ENCODE measurements at regions not wholly inside any gene's neighbourhood (a gene's known extent, or its start where the extent isn't known, plus 50 kb on each side); places are given as distances from the start of the nearest gene placed in this dataset.
"Not testable (repeated sequence)": the region's sequence is repeated elsewhere in the genome, so short reads cannot be mapped to it uniquely, and the experiment has no call there.

DNA sequence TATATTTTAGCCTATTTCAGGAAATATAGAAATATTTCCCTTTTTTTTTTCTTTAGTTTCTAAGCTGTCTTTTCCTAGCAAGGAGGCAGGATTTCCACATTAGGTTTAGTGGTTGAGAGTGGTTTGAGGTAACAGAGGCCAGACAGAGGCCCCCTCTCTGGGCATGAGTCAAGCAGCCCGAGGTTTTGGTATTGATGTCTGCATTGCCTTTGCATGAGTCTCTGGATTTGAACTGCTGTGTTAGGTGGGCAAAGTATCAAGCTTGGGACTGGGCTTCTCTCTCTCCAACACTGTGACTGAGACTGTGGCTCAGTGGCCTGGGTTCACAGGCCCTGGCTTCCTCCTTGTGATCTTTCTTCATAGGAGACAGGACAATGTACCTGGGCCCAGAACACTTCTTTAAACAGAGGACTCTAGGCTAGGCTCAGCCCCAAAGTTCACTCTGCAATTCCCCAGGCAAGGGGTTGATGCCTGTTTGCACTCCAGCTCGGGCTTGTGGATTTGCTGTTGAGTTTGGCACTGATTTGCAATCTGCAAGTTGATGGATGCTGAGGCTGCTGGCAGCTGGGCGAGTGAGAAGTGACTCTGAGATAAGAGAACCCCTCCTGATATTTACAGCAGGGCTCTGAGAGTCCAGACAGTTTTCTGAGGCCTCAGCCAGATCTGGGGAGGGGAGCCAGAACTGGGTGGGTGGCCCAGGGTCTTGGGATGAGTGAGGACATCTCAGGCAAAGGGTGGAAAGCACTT is 271.2 kb downstream of the EN1 start:
- DNase-seq (ENCODE audit: low read depth in 3 of 3, low spot score in 1 of 3), result no peak

DNA sequence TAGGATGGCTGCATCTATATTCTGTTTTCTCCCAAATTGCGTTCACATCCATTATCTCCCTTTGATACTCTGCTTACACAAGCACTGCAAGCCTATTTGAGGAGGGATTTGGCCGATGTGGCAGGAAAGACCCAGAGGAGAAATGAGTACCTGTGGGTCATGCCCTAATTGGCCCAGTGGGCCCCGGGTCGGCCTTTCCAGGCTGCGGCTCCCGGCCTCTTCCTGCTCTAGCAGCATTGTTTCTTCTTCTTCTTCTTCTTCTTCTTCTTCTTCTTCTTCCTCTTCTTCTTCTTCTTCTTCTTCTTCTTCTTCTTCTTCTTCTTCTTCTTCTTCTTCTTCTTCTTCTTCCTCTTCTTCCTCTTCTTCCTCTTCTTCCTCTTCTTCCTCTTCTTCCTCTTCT is 275.1 kb downstream of the EN1 start:
- DNase-seq (ENCODE audit: low read depth in 3 of 3, low spot score in 1 of 3), result not testable (repeated sequence)

DNA sequence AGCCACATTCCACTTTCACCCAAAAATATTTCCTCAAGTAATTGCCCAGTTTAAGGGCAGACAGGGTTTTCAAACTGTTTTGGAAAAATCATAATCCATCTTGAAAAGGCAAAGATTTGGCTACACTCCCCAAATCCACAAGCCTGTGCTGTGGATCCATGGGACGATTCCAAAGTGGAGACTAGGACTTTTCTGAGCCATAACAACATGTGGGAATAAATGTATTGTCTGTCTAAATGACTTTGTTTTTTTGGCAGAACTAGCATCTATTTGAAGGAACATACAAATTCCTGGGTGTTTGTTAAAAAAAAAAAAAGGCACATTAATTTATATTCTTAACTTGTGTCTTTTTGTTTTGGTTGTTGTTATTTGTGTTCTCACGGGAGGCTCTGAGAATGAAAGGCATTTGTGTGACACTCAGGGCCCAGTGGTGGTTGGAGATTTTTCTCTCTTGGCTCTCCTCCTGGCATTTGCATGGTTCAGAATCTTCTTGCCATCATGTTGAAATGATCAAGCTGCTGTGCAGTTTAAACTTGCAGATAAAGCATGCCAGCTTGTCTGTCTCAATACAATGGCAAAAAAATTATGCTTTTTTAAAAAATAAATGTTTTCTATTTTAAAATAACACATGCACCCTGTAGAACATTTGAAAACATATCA is 277.4 kb downstream of the EN1 start:
- no peak for DNase-seq (ENCODE audit: low read depth in 3 of 3, low spot score in 1 of 3)

DNA sequence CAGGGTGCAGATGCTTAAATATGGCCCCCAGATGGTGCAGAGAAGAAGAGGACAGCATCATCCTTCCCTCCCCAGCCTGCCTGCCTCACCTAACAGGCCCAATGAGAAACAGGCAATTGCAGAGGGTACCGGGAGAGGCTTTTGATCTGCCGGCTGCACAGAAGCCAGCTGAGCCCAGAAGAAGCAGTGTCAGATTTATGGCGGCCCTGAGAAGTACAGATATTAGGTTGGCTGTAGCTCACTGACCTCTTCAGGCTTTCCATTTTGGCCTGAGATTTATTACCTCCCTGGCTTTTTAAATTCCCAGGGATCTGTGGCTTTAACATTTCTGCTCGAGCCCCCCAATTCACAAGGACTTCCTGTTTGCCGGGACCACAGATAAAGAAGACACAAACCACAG is 278.7 kb downstream of the EN1 start:
- DNase-seq (ENCODE audit: low read depth in 3 of 3, low spot score in 1 of 3), result no peak

DNA sequence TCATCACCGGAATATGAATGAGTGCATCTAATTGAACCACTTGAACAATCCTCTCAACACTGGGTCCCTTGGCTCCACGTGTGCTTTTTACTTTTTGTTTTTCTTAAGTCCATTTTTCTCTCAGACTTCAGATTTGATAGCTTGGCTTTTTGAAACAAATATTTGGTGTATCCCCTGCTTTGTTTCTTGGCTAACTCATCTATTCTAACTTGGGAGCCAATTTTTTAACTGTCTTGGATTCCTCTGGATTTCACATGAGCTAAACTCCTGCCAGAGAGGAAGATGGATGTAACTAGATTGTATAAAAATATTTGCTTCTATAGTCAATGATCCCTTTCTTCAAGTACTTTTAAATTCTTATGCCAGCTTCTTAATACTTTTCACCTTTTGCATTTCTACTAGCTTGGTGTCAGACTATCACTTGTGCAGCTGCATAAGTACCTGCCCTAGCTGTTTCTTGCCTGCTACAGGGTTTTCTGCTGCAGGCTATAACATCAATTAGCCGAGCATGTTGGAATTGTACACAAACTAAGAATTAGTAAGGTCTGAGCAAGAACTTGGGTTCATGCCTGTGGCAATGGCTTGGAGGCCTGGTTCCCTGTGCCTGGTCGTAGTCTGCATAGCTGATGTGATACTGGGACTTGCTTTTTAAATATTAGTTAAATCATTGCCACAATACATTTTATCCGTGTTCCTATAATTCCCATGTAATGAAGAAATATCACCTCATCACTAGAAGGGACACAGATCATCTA is 281.5 kb downstream of the EN1 start:
- no peak for DNase-seq (ENCODE audit: low read depth in 3 of 3, low spot score in 1 of 3)

DNA sequence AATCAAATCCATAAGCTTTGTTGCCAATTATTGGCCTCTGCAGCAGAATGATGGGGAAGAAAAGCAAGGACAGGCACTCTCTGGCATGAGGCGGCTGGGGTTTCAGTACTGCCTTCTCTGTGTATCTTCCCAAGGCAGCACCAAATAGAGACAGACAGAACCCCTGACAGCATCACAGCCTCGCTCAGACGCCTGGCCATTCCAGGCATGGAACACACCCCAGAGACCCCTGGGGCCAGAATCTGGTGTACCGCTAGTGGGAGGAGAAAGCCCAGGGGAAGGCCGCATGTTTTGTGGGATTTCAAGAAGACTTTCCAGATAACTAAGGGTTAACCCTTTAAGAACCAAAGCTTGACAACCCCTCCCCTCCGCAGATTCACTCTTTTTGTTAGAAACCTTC is 282.1 kb downstream of the EN1 start:
- DNase-seq (ENCODE audit: low read depth in 3 of 3, low spot score in 1 of 3), result no peak

DNA sequence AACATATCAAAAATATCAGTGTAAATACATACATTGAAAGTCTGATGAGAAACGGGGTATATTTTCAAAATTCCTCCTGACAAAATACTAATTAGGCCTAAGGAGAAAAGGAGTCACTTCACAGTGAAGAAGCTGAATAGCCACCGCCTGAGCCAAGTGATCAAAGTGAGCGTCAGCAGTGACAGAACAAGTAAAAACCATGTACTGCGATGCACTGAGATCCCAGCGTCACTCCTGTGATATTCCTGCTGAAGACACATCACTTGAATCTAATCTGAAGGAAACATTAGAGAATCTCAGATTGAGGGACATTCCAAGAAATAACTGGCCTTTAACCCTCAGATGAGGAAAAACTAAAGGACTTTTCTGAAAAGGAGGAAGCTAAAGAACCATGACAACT is 285.3 kb downstream of the EN1 start:
- no peak for DNase-seq (ENCODE audit: low read depth in 3 of 3, low spot score in 1 of 3)

DNA sequence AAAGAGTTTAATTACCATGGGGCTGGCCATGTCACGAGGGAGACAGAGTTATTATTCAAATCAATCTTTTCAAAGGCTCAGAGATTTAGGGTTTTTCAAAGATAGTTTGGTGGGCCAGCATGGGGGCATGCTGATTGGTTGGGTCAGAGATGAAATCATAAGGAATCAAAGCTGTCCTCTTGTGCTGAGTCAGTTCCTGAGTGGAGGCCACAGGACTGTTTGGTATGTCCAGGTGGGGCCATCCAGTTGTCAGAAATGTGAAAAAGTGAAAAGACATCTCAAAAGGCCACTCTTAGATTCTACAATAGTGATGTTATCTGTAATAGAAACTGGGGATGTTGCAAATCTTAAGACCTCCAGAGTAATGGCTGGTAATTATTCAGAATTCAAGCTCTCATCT is 288.6 kb downstream of the EN1 start:
- no peak for DNase-seq (ENCODE audit: low read depth in 3 of 3, low spot score in 1 of 3)

DNA sequence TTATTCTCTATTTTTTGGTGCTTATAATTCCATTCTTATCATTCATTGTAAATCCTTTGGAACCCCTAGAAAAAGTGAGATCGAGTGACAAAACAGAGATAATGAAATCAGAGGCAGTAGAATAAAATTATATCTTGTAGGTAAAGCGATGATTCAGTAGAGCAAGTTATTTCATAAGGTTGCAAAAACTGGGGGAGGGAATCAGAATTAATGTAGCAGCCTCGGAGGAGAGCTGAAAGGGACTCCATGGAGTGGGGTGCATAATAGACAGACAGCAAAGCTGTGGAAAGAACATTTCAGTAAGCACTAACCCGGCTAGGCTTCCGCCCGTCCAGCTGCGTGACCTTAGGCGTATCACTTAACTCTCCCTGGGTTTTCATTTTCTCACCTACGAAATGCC is 289.7 kb downstream of the EN1 start:
- DNase-seq (ENCODE audit: low read depth in 3 of 3, low spot score in 1 of 3), result no peak

DNA sequence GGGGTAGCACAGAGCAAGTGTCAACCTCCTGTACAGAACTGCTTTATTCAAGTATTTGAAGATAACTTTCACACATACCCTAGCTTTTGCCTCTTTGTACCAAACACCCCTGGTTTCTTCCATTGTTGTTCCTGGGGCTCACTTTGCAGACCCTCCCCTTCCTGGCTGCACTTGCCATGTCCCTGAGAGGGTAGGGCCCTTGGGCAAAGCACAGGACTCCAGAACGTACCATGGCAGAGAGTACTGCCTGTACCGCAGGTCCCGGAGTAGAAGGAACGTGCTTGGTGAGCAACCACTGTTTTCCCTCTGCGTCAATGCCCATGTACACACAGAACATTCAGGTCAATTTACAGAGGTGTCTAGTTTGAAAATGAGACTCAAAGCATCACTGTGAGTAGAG is 290.4 kb downstream of the EN1 start:
- DNase-seq (ENCODE audit: low read depth in 3 of 3, low spot score in 1 of 3), result no peak

DNA sequence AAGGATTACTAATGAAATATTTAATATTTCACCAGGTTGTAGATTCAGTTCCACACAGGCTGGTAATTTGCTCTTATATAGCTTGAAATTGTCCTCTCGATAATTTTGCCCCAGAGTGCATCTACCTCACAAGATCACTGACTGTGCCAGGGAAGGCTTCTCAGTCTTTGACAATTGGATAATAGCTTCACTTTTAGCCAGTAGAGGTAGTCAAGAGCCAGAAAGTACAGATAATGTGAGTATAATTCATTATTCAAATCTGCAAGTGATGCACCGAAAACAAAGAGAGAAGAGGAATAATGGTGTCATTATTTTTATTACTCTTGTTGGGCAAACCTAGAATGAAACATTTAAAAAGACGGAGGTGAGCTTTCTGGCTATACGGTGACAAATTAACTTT is 292.8 kb downstream of the EN1 start:
- DNase-seq (ENCODE audit: low read depth in 3 of 3, low spot score in 1 of 3), result no peak

DNA sequence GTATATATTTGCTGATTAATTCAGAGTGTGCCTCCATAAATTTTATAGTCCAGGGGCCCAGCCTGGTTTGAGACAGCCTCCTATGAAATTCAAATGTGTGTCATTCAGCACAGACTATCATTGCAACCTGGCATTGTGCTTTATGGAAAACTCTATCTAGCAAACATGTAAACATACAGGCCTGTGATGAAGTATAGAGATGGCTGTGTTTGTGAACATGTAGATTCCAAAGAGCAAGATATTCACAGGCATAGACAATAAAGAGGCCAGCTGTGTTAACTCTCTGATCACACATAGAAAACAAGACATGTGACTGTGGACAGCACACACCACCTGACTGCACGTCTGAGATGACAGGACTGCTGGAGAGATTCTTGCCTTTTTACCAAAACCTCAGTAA is 297.9 kb downstream of the EN1 start:
- no peak for DNase-seq (ENCODE audit: low read depth in 3 of 3, low spot score in 1 of 3)

DNA sequence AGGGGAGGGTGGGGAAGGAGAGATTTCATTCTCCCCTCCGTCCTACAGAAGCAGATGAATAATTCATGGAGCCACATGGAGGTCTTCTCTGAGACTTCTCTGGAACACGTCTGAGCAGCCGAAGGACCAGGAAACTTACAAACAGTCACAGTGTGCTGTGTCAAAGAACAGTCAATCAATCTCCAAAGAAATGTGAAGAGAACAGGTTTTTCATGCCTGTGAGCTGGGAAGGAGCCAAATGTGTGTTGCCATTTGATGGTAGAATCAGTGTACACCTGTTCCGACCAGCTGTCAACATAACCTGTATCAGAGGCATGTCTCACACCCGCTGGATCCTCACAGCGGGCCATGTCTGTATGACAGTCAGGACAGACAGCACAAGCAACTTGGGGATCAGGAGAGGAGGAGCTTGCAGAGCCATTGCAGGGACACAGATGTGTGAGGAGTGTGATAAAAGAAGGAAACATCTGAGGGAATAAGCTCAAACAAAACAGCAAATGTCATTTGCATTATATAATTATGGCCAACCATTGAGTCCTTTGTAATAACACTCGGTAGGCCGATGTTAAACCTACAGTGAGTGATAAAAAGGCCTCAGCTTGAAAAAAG is 298.5 kb downstream of the EN1 start:
- DNase-seq (ENCODE audit: low read depth in 3 of 3, low spot score in 1 of 3), result no peak

DNA sequence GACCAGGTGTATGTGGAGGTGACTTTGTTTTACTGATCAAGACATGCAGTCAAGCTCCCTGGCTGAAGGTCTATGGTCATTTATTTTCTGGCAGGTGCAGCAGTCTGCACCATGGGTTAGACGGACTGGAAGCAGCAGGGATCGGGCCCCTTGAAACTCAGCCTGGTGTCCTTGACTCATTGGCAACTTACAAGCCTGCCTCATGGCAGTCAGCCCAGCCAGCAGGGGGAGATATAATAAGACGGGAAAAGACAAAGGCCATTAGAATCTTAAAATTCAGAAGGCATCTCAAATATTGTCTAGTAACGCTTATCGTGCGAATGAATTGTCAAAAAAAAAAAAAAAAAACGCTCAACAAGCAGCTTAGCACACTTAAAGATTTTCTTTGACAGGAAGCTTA is 308.2 kb downstream of the EN1 start:
- no peak for DNase-seq (ENCODE audit: low read depth in 3 of 3, low spot score in 1 of 3)

DNA sequence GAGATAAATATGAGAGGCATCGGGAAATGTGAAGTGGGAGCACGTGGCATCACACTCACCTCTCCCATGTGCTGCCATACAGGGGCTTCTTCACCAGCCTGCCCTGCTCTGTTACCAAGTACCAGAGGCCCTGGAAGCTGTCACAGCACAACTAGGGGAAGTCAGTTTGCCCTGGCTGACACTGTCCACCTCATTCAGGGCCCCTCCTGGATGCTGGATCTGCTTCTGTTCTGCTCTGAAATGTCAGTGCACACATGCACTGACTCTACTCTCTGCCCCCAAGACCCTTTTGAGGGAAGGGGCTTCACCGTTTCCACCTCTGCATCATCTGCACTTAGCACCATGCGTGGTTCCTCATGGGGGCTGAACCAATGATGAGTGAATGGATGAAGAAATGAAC is 311.1 kb downstream of the EN1 start:
- no peak for DNase-seq (ENCODE audit: low read depth in 3 of 3, low spot score in 1 of 3)

DNA sequence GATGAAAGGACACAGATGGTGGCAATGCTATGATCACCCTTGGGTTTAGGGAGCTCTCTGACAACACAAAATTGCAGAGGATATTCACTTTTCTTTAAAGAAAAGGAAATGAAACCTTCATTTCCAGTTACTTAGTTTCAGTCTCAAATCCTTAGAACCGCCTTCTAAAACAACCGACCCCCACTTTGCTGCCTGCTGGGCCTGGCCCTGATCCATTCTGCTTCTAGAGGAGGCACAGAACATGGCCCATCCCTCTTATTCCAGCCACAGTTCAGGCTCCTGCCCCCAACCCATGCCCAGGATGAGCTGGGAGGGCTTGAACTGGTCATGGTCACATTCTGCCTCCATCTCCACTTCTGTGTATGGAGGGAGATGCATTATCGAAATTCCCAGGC is 311.6 kb downstream of the EN1 start:
- DNase-seq (ENCODE audit: low read depth in 3 of 3, low spot score in 1 of 3), result no peak

DNA sequence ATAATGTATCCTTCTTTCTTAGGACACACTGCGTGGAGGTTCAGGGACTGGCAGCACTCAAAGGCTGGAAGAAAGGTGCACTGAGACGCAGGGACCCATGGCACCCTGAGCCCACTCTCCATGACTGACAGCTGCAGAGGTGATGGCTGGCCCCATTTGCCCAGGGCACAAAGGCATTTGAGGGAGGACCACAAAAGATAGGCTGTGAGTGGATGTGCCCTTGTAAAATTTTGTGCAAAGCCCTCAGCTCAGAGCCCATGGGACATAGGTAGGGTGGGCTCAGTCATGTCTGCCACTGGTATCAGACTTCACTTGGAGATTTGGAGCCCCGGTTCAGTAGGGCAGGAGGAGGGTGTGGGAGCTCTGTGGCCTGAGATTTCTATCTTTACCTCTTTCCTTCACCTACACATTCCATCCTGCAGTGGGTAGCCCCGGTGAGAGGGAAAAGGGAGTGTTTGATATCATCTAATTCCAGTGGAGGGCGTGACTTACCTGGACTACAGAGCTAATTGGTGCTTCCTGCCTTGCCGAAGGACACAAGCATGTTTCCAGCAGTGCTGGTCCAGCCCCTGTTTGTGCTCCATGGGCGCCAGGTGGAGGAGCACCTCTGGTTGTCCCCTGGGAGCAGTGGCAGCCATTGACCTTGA is 312.2 kb downstream of the EN1 start:
- DNase-seq (ENCODE audit: low read depth in 3 of 3, low spot score in 1 of 3), result no peak

DNA sequence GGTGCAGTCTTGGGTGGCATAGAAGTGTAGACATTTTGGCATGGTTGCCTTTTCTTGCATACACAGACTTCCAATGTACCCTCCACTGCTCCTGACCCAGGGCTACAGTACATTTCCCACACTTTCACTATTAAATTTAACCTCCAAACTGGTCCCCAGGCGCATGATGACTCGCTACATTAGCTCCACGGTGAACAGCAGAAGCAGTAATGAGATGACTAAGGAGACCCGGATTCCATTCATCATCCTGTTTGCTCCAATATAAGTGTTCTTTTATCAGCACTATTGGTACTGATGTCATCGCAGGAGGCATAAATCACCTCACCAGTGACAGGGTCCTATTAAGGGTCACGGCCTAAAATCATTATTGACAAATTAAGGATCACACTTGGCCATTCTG is 316.5 kb downstream of the EN1 start:
- no peak for DNase-seq (ENCODE audit: low read depth in 3 of 3, low spot score in 1 of 3)

DNA sequence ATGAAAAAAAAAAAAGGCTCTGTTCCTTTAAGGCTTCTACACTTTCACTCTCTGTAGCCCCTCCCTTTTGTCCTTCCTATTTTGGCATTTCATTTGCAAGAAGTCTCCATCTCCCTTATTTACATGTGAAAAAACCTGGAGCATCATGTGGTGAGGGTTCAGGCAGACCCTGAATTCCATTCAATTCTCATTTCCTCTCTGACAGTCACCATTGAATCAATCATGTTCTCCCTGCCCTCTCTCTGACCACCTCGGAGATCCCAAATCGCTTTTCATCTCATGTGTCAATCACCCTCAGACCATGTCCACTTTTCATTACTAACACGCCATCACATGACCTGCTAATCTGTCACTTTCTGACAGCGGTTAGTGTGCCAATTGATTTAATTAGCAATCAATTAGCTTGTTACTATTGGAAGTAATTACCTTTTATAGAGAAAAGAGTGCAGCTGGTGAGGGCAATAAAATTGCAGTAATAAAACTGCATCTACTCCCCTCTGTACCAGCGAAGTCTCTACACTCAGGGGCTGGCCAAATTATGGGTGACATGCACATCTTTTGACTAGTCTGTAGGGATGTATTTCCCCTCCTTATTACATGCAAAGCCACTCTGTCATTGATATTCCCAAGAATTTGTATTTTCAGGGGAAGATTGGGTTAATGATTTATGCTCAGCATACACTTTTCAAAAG is 317.4 kb downstream of the EN1 start:
- no peak for DNase-seq (ENCODE audit: low read depth in 3 of 3, low spot score in 1 of 3)

DNA sequence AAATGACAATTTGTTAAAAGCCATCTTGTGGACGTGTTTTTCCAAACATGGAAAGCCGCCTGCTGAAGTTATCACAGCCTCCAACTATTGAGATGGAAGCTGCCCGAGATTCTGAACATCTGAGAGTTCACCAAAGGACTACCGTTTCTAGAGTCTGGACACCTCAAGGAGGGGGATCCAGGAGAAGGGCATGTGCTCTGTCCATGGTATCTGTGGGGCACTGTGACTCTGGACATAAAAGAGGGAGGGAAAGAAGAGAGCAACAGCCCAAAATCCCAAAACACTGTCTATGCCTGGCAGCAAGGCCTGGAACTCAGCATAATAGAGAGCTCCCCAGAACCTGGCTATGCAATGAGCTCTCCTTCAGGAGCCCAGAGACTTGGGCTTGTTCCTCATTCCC is 319.9 kb downstream of the EN1 start:
- DNase-seq (ENCODE audit: low read depth in 3 of 3, low spot score in 1 of 3), result no peak

DNA sequence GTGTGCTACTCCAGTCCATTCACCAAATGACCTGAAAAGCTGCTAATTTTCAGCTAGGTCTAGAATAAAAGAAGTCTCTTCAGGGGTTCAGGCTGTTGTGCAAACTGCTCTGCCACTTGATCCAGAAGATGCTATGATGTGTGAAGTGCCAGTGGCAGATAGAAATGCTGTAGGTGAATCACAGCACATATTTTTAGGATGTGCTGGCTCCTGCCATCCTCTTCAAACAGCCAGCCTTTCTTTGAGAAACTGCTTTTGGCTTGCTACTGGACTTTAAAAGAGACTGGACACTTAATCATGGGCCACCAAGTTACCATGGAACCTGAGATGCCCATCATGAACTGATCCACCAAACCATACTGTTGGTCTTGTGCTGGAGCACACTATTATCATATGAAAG is 322.1 kb downstream of the EN1 start:
- DNase-seq (ENCODE audit: low read depth in 3 of 3, low spot score in 1 of 3), result no peak

Data from stimulated activated CD4-positive, alpha-beta T cell treated with anti-CD3 and anti-CD28 coated beads, TNF-alpha, amount 100 ng/mL, for 1 hour (primary cell).